HG03095 (cell line): ENCODE measurements at regions not wholly inside any gene's neighbourhood (a gene's known extent, or its start where the extent isn't known, plus 50 kb on each side); places are given as distances from the start of the nearest gene placed in this dataset.

Experiments
- ATAC-seq: cut with Tn5 transposase; IDR thresholded peaks from one replicate; pipeline ENCODE4 v1.9.1; 2021; ENCODE audit warnings: moderate library complexity; ENCODE audit not compliant: unreplicated experiment

- ATAC-seq = no peak
These were observed 97.5 kb downstream of the ZNF608 start for GRCh38 chr5:124648902-124649467.

GRCh38 chr5:124647352-124647751 lies 99.1 kb downstream of the ZNF608 start:
- ATAC-seq = no peak

- no peak for ATAC-seq
These were observed 101.0 kb downstream of the ZNF608 start for GRCh38 chr5:124645396-124645795.

- ATAC-seq = no peak
These were observed 101.9 kb downstream of the ZNF608 start for GRCh38 chr5:124644582-124644981.

GRCh38 chr5:124644138-124644537 lies 102.3 kb downstream of the ZNF608 start:
- ATAC-seq = no peak

GRCh38 chr5:124643336-124643735 lies 103.1 kb downstream of the ZNF608 start:
- ATAC-seq = no peak

- ATAC-seq = no peak
These were observed 104.3 kb downstream of the ZNF608 start for GRCh38 chr5:124642151-124642550.

- ATAC-seq = no peak
These were observed 105.2 kb downstream of the ZNF608 start for GRCh38 chr5:124641154-124641792.

GRCh38 chr5:124639095-124639665 lies 107.3 kb downstream of the ZNF608 start:
- no peak for ATAC-seq

GRCh38 chr5:124637011-124637410 lies 109.4 kb downstream of the ZNF608 start:
- no peak for ATAC-seq

- ATAC-seq = no peak
These were observed 111.6 kb downstream of the ZNF608 start for GRCh38 chr5:124634741-124635323.

- no peak for ATAC-seq
These were observed 112.2 kb downstream of the ZNF608 start for GRCh38 chr5:124634228-124634739.

- ATAC-seq = no peak
These were observed 113.2 kb downstream of the ZNF608 start for GRCh38 chr5:124633209-124633608.

GRCh38 chr5:124631874-124632550 lies 114.4 kb downstream of the ZNF608 start:
- ATAC-seq = no peak

- ATAC-seq = peak; percentile 70
These were observed 115.4 kb downstream of the ZNF608 start for GRCh38 chr5:124630767-124631704.

GRCh38 chr5:124628721-124629596 lies 117.5 kb downstream of the ZNF608 start:
- no peak for ATAC-seq

GRCh38 chr5:124627815-124628595 lies 118.4 kb downstream of the ZNF608 start:
- no peak for ATAC-seq

GRCh38 chr5:124626053-124626452 lies 120.4 kb downstream of the ZNF608 start:
- ATAC-seq = no peak

GRCh38 chr5:124623265-124623664 lies 123.2 kb downstream of the ZNF608 start:
- ATAC-seq = no peak
